ENCODE measurements at regions not wholly inside any gene's neighbourhood (a gene's known extent, or its start where the extent isn't known, plus 50 kb on each side); places are given as distances from the start of the nearest gene placed in this dataset.

DNA sequence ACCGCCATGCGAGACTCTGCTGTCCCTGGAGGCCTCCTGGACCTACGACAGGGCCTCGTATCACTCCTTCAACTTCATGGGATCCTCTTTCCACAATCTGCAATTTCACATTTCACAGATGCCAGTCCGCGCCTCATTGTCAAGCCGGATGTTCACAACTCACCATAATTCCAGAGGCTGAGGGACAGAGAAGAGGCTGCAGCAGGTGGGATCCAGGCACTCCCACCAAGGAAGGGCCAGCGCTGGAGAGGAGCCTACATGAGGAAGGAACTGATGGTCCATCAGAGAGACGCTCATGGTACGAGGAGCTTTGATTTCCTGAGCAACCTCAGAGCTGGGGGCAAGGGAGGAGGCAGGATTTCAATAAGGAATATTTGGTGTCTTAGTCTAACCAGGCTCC is 495.0 kb downstream of the BRD1 start:
- TF ChIP-seq, protein P1, sequence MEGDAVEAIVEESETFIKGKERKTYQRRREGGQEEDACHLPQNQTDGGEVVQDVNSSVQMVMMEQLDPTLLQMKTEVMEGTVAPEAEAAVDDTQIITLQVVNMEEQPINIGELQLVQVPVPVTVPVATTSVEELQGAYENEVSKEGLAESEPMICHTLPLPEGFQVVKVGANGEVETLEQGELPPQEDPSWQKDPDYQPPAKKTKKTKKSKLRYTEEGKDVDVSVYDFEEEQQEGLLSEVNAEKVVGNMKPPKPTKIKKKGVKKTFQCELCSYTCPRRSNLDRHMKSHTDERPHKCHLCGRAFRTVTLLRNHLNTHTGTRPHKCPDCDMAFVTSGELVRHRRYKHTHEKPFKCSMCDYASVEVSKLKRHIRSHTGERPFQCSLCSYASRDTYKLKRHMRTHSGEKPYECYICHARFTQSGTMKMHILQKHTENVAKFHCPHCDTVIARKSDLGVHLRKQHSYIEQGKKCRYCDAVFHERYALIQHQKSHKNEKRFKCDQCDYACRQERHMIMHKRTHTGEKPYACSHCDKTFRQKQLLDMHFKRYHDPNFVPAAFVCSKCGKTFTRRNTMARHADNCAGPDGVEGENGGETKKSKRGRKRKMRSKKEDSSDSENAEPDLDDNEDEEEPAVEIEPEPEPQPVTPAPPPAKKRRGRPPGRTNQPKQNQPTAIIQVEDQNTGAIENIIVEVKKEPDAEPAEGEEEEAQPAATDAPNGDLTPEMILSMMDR (IDR thresholded peaks at IDR 0.05; ENCODE audit: insufficient read depth, low read length, poor library complexity, severe bottlenecking): no peak
- no peak for TF ChIP-seq EZH2phosphoT487 (conservative IDR thresholded peaks at IDR 0.05; ENCODE audit: low read length)
